CD4-positive, alpha-beta T cell (primary cell): ENCODE measurements at regions not wholly inside any gene's neighbourhood (a gene's known extent, or its start where the extent isn't known, plus 50 kb on each side); places are given as distances from the start of the nearest gene placed in this dataset.

ENCODE experiments used
- ATAC-seq: fragments of 200-7000 bp; cut with Tn5 transposase; one replicate; pipeline ENCODE4 v1.10.0; 2022; ENCODE audit warnings: mild to moderate bottlenecking; ENCODE audit not compliant: poor library complexity
- CTCF ChIA-PET: fragments of 350-600 bp; sonication (Branson Sonifier 250); formaldehyde crosslinking; loops from one replicate; lab custom pipeline; 2021; ENCODE audit warnings: antibody characterized with exemption, inconsistent platforms; lab: Charles Lee
- POLR2A ChIA-PET: fragments of 350-600 bp; sonication (Branson Sonifier 250); formaldehyde crosslinking; loops from one replicate; lab custom pipeline; 2021; ENCODE audit warnings: antibody characterized with exemption, inconsistent platforms; lab: Charles Lee
- DNase-seq, 14 experiments: peaks; one replicate each; pipeline ENCODE4 v3.0.0-alpha.2; 2013 to 2020; ENCODE audit warnings: mixed read lengths in 2 of 14
- H3K27ac ChIP-seq, 2 donors: one replicate each; pipeline versions ENCODE4 v1.5.1 to v1.7.0; 2013; ENCODE audit warnings: low read length in 2 of 2, low read depth in 1 of 2, mild to moderate bottlenecking in 1 of 2
- H3K27me3 ChIP-seq, 2 experiments: 1 replicate in 1 of 2; 2 replicates in 1 of 2; pipeline versions ENCODE4 v1.6.1 to v1.7.0; 2013; ENCODE audit warnings: low read length in 2 of 2, control low read depth in 1 of 2, mild to moderate bottlenecking in 1 of 2, moderate library complexity in 1 of 2; ENCODE audit not compliant: insufficient read depth in 2 of 2, control insufficient read depth in 1 of 2
- H3K36me3 ChIP-seq: one replicate; pipeline ENCODE4 v1.6.1; 2013; ENCODE audit warnings: low read length, control low read depth; ENCODE audit not compliant: insufficient read depth
- H3K4me1 ChIP-seq: one replicate; pipeline ENCODE4 v1.6.1; 2013; ENCODE audit warnings: low read length, control low read depth; ENCODE audit not compliant: insufficient read depth
- H3K4me3 ChIP-seq: one replicate; pipeline ENCODE4 v1.5.1; 2013; ENCODE audit warnings: mild to moderate bottlenecking, low read length, moderate library complexity
- H3K9me3 ChIP-seq, 2 experiments: 1 replicate in 1 of 2; 2 replicates in 1 of 2; pipeline versions ENCODE4 v1.6.1 to v1.7.0; 2013; ENCODE audit warnings: low read length in 2 of 2, mild to moderate bottlenecking in 2 of 2, control low read depth in 1 of 2, moderate library complexity in 1 of 2; ENCODE audit not compliant: control insufficient read depth in 1 of 2, insufficient read depth in 1 of 2
- H3K27ac Mint-ChIP-seq: one replicate; pipeline ENCODE4 v1.8.0; 2020; ENCODE audit warnings: mixed read lengths
- H3K27me3 Mint-ChIP-seq: one replicate; pipeline ENCODE4 v1.8.0; 2021; ENCODE audit warnings: mixed read lengths
- H3K36me3 Mint-ChIP-seq: one replicate; pipeline ENCODE4 v1.8.0; 2021; ENCODE audit warnings: low read depth, mixed read lengths
- H3K4me1 Mint-ChIP-seq: one replicate; pipeline ENCODE4 v1.8.0; 2021; ENCODE audit warnings: low read depth, mixed read lengths
- H3K4me3 Mint-ChIP-seq: one replicate; pipeline ENCODE4 v1.8.0; 2020; ENCODE audit warnings: mild to moderate bottlenecking, mixed read lengths
- H3K9me3 Mint-ChIP-seq: one replicate; pipeline ENCODE4 v1.8.0; 2020; ENCODE audit warnings: mixed read lengths
- CTCF ChIP-seq: fragments of 200-600 bp; IDR thresholded peaks from one replicate; pipeline ENCODE4 v1.8.0; 2022; ENCODE audit warnings: antibody characterized with exemption, mild to moderate bottlenecking
- intact Hi-C, 2 experiments: fragments of 100-400 bp; cut with DNase I in 1 of 2; cut with micrococcal nuclease in 1 of 2; formaldehyde crosslinking; loops; one replicate each; pipeline versions ENCODE4 v1.15.1 to v1.9.0; 2023 to 2025; cut with DNase I, micrococcal nuclease

DNA sequence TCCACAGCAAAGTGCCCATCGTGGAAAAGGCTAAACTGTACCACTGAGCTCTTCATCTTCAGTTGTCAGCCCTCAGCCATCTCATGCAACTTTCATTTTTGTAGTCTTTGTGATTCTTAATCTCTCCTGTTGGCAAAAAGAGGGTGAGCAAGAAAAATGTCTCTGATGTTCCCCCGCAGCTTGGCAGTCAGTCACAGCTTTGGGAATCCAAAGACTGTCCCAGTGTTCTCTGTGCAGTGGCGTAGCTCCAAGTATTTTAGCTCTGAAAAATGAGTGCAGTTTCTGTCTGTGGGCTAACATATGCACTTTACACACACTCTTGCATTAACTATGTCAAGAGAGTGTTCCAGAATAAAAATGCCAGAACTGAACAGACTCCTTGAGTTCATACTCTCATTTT, 372.2 kb downstream of the TMEM232 start:
- intact Hi-C loops, result no loop called here
- DNase-seq, result no peak
- Mint-ChIP-seq H3K36me3 (no peaks in the 10 kb centered on the region), H3K4me1 (no peaks in the 10 kb centered on the region), H3K27me3 (no peaks in the 10 kb centered on the region), H3K4me3 (no peak overlapping the region), H3K27ac (no peak overlapping the region), H3K9me3 (no peaks in the 10 kb centered on the region)
- CTCF ChIA-PET, result interaction anchor here (1.4 kb wide), 1 partner anchor 8 kb away, joined by 3 read pairs; no protein-coding TSS in a partner anchor
- Histone ChIP-seq H3K36me3 (no peaks in the 10 kb centered on the region), H3K27ac (no peak overlapping the region), H3K4me3 (no peak overlapping the region), H3K9me3 (no peaks in the 10 kb centered on the region), H3K4me1 (no peaks in the 10 kb centered on the region), H3K27me3 (no peaks in the 10 kb centered on the region)
- no peak for TF ChIP-seq CTCF
- ATAC-seq, result no peak
- POLR2A ChIA-PET, result interaction anchor here (1.0 kb wide), 1 partner anchor 664 kb away, joined by 3 read pairs; the partner anchor contains the start of gene MAN2A1

DNA sequence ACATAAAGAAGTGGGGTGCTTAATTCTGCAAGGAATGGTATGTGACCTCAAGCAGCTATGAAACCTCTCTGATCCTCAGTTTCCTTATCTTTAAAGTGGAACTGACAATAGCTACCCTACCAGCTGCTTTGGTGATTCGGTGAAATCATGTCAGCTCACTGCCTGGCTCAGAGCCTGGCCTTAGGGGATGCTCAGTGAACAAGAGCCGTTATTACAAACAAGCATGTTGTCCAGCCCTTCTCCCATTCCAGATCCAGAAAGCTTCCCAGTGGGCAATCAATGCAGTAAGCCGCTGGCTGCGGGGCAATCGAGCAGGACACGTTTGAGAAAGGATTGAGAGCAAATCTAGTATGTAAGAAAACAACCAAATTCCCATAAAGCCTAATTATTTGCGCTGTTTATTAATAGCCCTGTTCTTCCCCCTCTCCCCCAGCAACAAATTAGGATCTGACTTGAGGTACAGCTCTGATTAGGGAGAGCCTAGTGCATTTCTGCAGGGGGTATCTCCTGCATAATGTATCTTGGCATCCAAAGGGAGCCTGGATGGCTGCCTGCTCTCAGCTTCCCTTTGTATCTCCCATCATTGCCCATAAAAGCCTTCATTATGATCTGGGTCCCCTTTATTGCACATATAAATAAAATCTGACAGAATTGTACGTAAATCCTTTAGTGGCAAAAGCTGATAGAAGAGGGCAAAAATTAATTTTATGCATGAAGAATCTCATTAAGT, 371.4 kb downstream of the TMEM232 start:
- Histone ChIP-seq H3K36me3 (no peaks in the 10 kb centered on the region), H3K4me1 (no peaks in the 10 kb centered on the region), H3K4me3 (no peak overlapping the region), H3K27me3 (no peaks in the 10 kb centered on the region), H3K9me3 (no peaks in the 10 kb centered on the region), H3K27ac (no peak overlapping the region)
- intact Hi-C loops, result no loop called here
- ChIA-PET POLR2A (interaction anchor here (1.0 kb wide), 1 partner anchor 665 kb away, joined by 3 read pairs; the partner anchor contains the start of gene MAN2A1), CTCF (interaction anchor here (1.4 kb wide), 1 partner anchor 9 kb away, joined by 3 read pairs; no protein-coding TSS in a partner anchor)
- no peak for ATAC-seq
- Mint-ChIP-seq H3K9me3 (no peaks in the 10 kb centered on the region), H3K36me3 (no peaks in the 10 kb centered on the region), H3K27ac (no peak overlapping the region), H3K4me1 (no peaks in the 10 kb centered on the region), H3K27me3 (no peaks in the 10 kb centered on the region), H3K4me3 (no peak overlapping the region)
- TF ChIP-seq CTCF, result no peak
- DNase-seq, result no peak

GRCh38 chr5:110356677-110357076, 369.8 kb downstream of the TMEM232 start:
- Mint-ChIP-seq H3K4me3 (no peak overlapping the region), H3K4me1 (no peaks in the 10 kb centered on the region), H3K36me3 (no peaks in the 10 kb centered on the region), H3K9me3 (no peaks in the 10 kb centered on the region), H3K27ac (no peak overlapping the region), H3K27me3 (no peaks in the 10 kb centered on the region)
- H3K4me3 ChIP-seq, result no peak overlapping the region
- intact Hi-C loops, result no loop called here
- no peaks in the 10 kb centered on the region for H3K36me3 ChIP-seq
- H3K4me1 ChIP-seq, result no peaks in the 10 kb centered on the region
- no peak for TF ChIP-seq CTCF
- H3K9me3 ChIP-seq, result no peaks in the 10 kb centered on the region
- ATAC-seq (no peak), DNase-seq (no peak)
- ChIA-PET POLR2A (no interaction called here), CTCF (no interaction called here)
- no peak overlapping the region for H3K27ac ChIP-seq
- H3K27me3 ChIP-seq, result no peaks in the 10 kb centered on the region
